Pons (tissue), 1 donor: ENCODE measurements at regions not wholly inside any gene's neighbourhood (a gene's known extent, or its start where the extent isn't known, plus 50 kb on each side); places are given as distances from the start of the nearest gene placed in this dataset.
A peak's percentile ranks its signal among the peaks of the same experiment; 100 is the strongest.

Source experiments
- DNase-seq: peaks from one replicate; pipeline ENCODE4 v3.0.0-alpha.2; 2016; ENCODE audit warnings: low spot score

GRCh38 chr10:31606841-31607240 is 287.8 kb downstream of the ZEB1 start:
- no peak for DNase-seq

- DNase-seq = no peak
These were observed 287.0 kb downstream of the ZEB1 start for GRCh38 chr10:31605861-31606525.

GRCh38 chr10:31605426-31605825 is 286.4 kb downstream of the ZEB1 start:
- DNase-seq = no peak

- no peak for DNase-seq
These were observed 285.7 kb downstream of the ZEB1 start for GRCh38 chr10:31604646-31605170.

- DNase-seq = no peak
These were observed 285.1 kb downstream of the ZEB1 start for GRCh38 chr10:31604096-31604495.

GRCh38 chr10:31603235-31604087 is 284.4 kb downstream of the ZEB1 start:
- DNase-seq = peak; percentile 73

GRCh38 chr10:31602541-31603234 is 283.7 kb downstream of the ZEB1 start:
- DNase-seq = peak; percentile 56

GRCh38 chr10:31601136-31601535 is 282.1 kb downstream of the ZEB1 start:
- DNase-seq = no peak

GRCh38 chr10:31599626-31600504 is 280.8 kb downstream of the ZEB1 start:
- no peak for DNase-seq

GRCh38 chr10:31596765-31597164 is 277.7 kb downstream of the ZEB1 start:
- DNase-seq = no peak

GRCh38 chr10:31595992-31596391 is 277.0 kb downstream of the ZEB1 start:
- DNase-seq = no peak

GRCh38 chr10:31594347-31594873 is 275.4 kb downstream of the ZEB1 start:
- no peak for DNase-seq

GRCh38 chr10:31593124-31593523 is 274.1 kb downstream of the ZEB1 start:
- no peak for DNase-seq

GRCh38 chr10:31591569-31591968 is 272.6 kb downstream of the ZEB1 start:
- no peak for DNase-seq

GRCh38 chr10:31590023-31590800 is 271.2 kb downstream of the ZEB1 start:
- peak; percentile 75 for DNase-seq

- DNase-seq = no peak
These were observed 268.7 kb downstream of the ZEB1 start for GRCh38 chr10:31587691-31588090.

- DNase-seq = peak; percentile 78
These were observed 268.0 kb downstream of the ZEB1 start for GRCh38 chr10:31586723-31587638.

- no peak for DNase-seq
These were observed 265.9 kb downstream of the ZEB1 start for GRCh38 chr10:31584876-31585275.

GRCh38 chr10:31584098-31584631 is 265.1 kb downstream of the ZEB1 start:
- DNase-seq = no peak
